Thyroid gland (tissue), 4 donors: ENCODE measurements at regions not wholly inside any gene's neighbourhood (a gene's known extent, or its start where the extent isn't known, plus 50 kb on each side); places are given as distances from the start of the nearest gene placed in this dataset.

Experiments used
- POLR2A ChIP-seq, 2 donors: fragments of 450-650 bp; IDR thresholded peaks; one replicate each; pipeline ENCODE4 v1.6.1; 2017; ENCODE audit warnings: antibody characterized with exemption in 2 of 2, mild to moderate bottlenecking in 2 of 2, moderate library complexity in 1 of 2
- TF ChIP-seq, protein P1 (sequence below), 6 experiments: fragments of 200-600 bp in 3 of 6; fragments of 450-650 bp in 3 of 6; sonication (generic) in 3 of 6; IDR thresholded peaks; one replicate each; pipeline ENCODE4 v1.5.1; 2016 to 2019; ENCODE audit warnings: antibody characterized with exemption in 6 of 6, mild to moderate bottlenecking in 2 of 6, inconsistent platforms in 1 of 6, moderate library complexity in 1 of 6

- TF ChIP-seq, protein P1, sequence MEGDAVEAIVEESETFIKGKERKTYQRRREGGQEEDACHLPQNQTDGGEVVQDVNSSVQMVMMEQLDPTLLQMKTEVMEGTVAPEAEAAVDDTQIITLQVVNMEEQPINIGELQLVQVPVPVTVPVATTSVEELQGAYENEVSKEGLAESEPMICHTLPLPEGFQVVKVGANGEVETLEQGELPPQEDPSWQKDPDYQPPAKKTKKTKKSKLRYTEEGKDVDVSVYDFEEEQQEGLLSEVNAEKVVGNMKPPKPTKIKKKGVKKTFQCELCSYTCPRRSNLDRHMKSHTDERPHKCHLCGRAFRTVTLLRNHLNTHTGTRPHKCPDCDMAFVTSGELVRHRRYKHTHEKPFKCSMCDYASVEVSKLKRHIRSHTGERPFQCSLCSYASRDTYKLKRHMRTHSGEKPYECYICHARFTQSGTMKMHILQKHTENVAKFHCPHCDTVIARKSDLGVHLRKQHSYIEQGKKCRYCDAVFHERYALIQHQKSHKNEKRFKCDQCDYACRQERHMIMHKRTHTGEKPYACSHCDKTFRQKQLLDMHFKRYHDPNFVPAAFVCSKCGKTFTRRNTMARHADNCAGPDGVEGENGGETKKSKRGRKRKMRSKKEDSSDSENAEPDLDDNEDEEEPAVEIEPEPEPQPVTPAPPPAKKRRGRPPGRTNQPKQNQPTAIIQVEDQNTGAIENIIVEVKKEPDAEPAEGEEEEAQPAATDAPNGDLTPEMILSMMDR (IDR thresholded peaks at IDR 0.05), result no peak
- TF ChIP-seq POLR2A (IDR thresholded peaks at IDR 0.05), result no peak
These were observed 161.9 kb upstream of the RAI14 start for GRCh38 chr5:34494111-34494755.
